ENCODE measurements at regions not wholly inside any gene's neighbourhood (a gene's known extent, or its start where the extent isn't known, plus 50 kb on each side); places are given as distances from the start of the nearest gene placed in this dataset.

GRCh38 chr4:14323191-14323590, 679.1 kb upstream of the CPEB2 start:
- no peaks in the 10 kb centered on the region for H3K4me1 ChIP-seq (ENCODE audit: control insufficient read depth, insufficient read depth, low read length)
- no peaks in the 10 kb centered on the region for H3K36me3 ChIP-seq (ENCODE audit: control insufficient read depth in 2 of 2, insufficient read depth in 1 of 2, low read length in 2 of 2)
- no peaks in the 10 kb centered on the region for H3K9me3 ChIP-seq (ENCODE audit: control insufficient read depth, insufficient read depth, low read depth, low read length)
- POLR2A ChIA-PET: no interaction called here
- CTCF ChIA-PET: no interaction called here
- H3K4me3 ChIP-seq (ENCODE audit: low read depth, low read length): no peak overlapping the region
- TF ChIP-seq ZBTB11 (tag by site-specific recombination; conservative IDR thresholded peaks at IDR 0.05; ENCODE audit: low read depth) (no peak), ZNF518A (tag by site-specific recombination; conservative IDR thresholded peaks at IDR 0.05; ENCODE audit: low read depth) (no peak), SP7 (tag by site-specific recombination; IDR thresholded peaks at IDR 0.05) (no peak), ZBTB6 (tag by site-specific recombination; IDR thresholded peaks at IDR 0.05) (no peak), KLF16 (tag by site-specific recombination; IDR thresholded peaks at IDR 0.05) (no peak), KLF9 (tag by site-specific recombination; IDR thresholded peaks at IDR 0.05; ENCODE audit: low read depth) (no peak), ZNF654 (tag by site-specific recombination; IDR thresholded peaks at IDR 0.05; ENCODE audit: low read depth) (no peak)
- no peak overlapping the region for H3K27ac ChIP-seq (ENCODE audit: extremely low read depth, low read depth, low read length)

- ChIA-PET CTCF (no interaction called here), POLR2A (no interaction called here)
- Histone ChIP-seq H3K9me3 (ENCODE audit: control insufficient read depth, insufficient read depth, low read depth, low read length) (no peaks in the 10 kb centered on the region), H3K4me1 (ENCODE audit: control insufficient read depth, insufficient read depth, low read length) (no peaks in the 10 kb centered on the region), H3K27ac (ENCODE audit: extremely low read depth, low read depth, low read length) (no peak overlapping the region), H3K36me3 (ENCODE audit: control insufficient read depth in 2 of 2, insufficient read depth in 1 of 2, low read length in 2 of 2) (no peaks in the 10 kb centered on the region), H3K4me3 (ENCODE audit: low read depth, low read length) (no peak overlapping the region)
- no peak for TF ChIP-seq ZNF398 (tag by site-specific recombination; IDR thresholded peaks at IDR 0.05)
- no peak for TF ChIP-seq BCL11B (tag by site-specific recombination; IDR thresholded peaks at IDR 0.05; ENCODE audit: low read depth)
- TF ChIP-seq ZNF214 (tag by site-specific recombination; IDR thresholded peaks at IDR 0.05; ENCODE audit: borderline replicate concordance): no peak
- no peak for TF ChIP-seq MZF1 (tag by site-specific recombination; IDR thresholded peaks at IDR 0.05; ENCODE audit: borderline replicate concordance)
- no peak for TF ChIP-seq MEIS1 (CRISPR knock-in tag; IDR thresholded peaks at IDR 0.05; ENCODE audit: borderline replicate concordance)
- no peak for TF ChIP-seq ZNF571 (tag by site-specific recombination; IDR thresholded peaks at IDR 0.05)
- TF ChIP-seq ZNF169 (tag by site-specific recombination; IDR thresholded peaks at IDR 0.05): no peak
- no peak for TF ChIP-seq ZNF292 (tag by site-specific recombination; IDR thresholded peaks at IDR 0.05; ENCODE audit: borderline replicate concordance, low read depth)
- TF ChIP-seq ZNF157 (tag by site-specific recombination; IDR thresholded peaks at IDR 0.05): no peak
- no peak for TF ChIP-seq ZNF677 (tag by site-specific recombination; IDR thresholded peaks at IDR 0.05)
- TF ChIP-seq ZNF350 (tag by site-specific recombination; IDR thresholded peaks at IDR 0.05): no peak
- TF ChIP-seq RBAK (tag by site-specific recombination; IDR thresholded peaks at IDR 0.05): no peak
- TF ChIP-seq ZBTB21 (tag by site-specific recombination; IDR thresholded peaks at IDR 0.05): no peak
- TF ChIP-seq ZNF791 (tag by site-specific recombination; IDR thresholded peaks at IDR 0.05): no peak
Observed at GRCh38 chr4:14329228-14329627, 673.1 kb upstream of the CPEB2 start.

Measured in HEK293 (cell line).